SK-N-SH (cell line): ENCODE measurements at regions not wholly inside any gene's neighbourhood (a gene's known extent, or its start where the extent isn't known, plus 50 kb on each side); places are given as distances from the start of the nearest gene placed in this dataset.

ENCODE experiments used
- CTCF ChIA-PET: fragments of 300-600, 350-600 bp; formaldehyde crosslinking; extraction: SDS; loops from one replicate; lab custom pipeline; 2021; lab: Yijun Ruan, JAX
- POLR2A ChIA-PET: fragments of 350-600 bp; sonication (Branson Sonifier 250); formaldehyde crosslinking; extraction: SDS; loops from one replicate; lab custom pipeline; 2020; ENCODE audit warnings: antibody characterized with exemption, inconsistent platforms; lab: Yijun Ruan, JAX
- DNase-seq: peaks from one replicate; pipeline ENCODE4 v3.0.0; 2012
- H2AFZ ChIP-seq: fragments of 200-600 bp; sonication (generic); 2 replicates; pipeline ENCODE4 v1.8.1; 2016; ENCODE audit warnings: antibody characterized with exemption, mild to moderate bottlenecking, low read depth
- H3F3A ChIP-seq: fragments of 200-600 bp; sonication (generic); replicated peaks from 2 replicates; pipeline ENCODE3; 2016; ENCODE audit warnings: antibody characterized with exemption, mild to moderate bottlenecking; ENCODE audit not compliant: insufficient read depth
- H3K27ac ChIP-seq, 2 experiments: fragments of 200-500 bp in 1 of 2; fragments of 200-600 bp in 1 of 2; sonication (Bioruptor generic) in 1 of 2; sonication (generic), shearing (Covaris generic) in 1 of 2; 2 replicates each; pipeline versions ENCODE4 v1.5.1 to v1.6.1; 2014 to 2016; ENCODE audit warnings: low read depth in 2 of 2, inconsistent platforms in 1 of 2, low read length in 1 of 2, mild to moderate bottlenecking in 1 of 2, mixed read lengths in 1 of 2
- H3K27me3 ChIP-seq: fragments of 200-600 bp; sonication (generic), shearing (Covaris generic); 2 replicates; pipeline ENCODE4 v1.6.1; 2016; ENCODE audit warnings: mixed run types; ENCODE audit not compliant: insufficient read depth
- H3K36me3 ChIP-seq, 2 experiments: fragments of 200-500 bp in 1 of 2; fragments of 200-600 bp in 1 of 2; sonication (Bioruptor generic) in 1 of 2; sonication (generic) in 1 of 2; replicated peaks in 1 of 2; 2 replicates each; pipeline versions ENCODE3 to v1.5.1; 2014 to 2016; ENCODE audit warnings: low read length in 1 of 2, mild to moderate bottlenecking in 1 of 2; ENCODE audit not compliant: insufficient read depth in 2 of 2, control insufficient read depth in 1 of 2
- H3K4me1 ChIP-seq, 2 experiments: fragments of 200-500 bp in 1 of 2; fragments of 200-600 bp in 1 of 2; sonication (Bioruptor generic) in 1 of 2; sonication (generic), shearing (Covaris generic) in 1 of 2; 2 replicates each; pipeline versions ENCODE4 v1.5.1 to v1.6.1; 2014 to 2016; ENCODE audit warnings: low read depth in 1 of 2, low read length in 1 of 2, mixed run types in 1 of 2; ENCODE audit not compliant: insufficient read depth in 2 of 2, control insufficient read depth in 1 of 2
- H3K4me2 ChIP-seq: fragments of 200-600 bp; sonication (generic), shearing (Covaris generic); 2 replicates; pipeline ENCODE4 v1.6.1; 2017; ENCODE audit warnings: mixed run types
- H3K4me3 ChIP-seq, 2 experiments: fragments of 200-500 bp in 1 of 2; fragments of 200-600 bp in 1 of 2; sonication (Bioruptor generic) in 1 of 2; sonication (generic), shearing (Covaris generic) in 1 of 2; 2 replicates each; pipeline versions ENCODE4 v1.5.1 to v1.8.1; 2014 to 2016; ENCODE audit warnings: low read depth in 2 of 2, inconsistent platforms in 1 of 2, low read length in 1 of 2, mild to moderate bottlenecking in 1 of 2, mixed read lengths in 1 of 2, moderate library complexity in 1 of 2
- H3K79me2 ChIP-seq: fragments of 200-600 bp; sonication (generic); 2 replicates; pipeline ENCODE4 v1.8.1; 2017; ENCODE audit warnings: mild to moderate bottlenecking; ENCODE audit not compliant: insufficient read depth
- H3K9ac ChIP-seq: fragments of 200-600 bp; sonication (generic); 2 replicates; pipeline ENCODE4 v1.6.1; 2017; ENCODE audit warnings: mixed run types
- H3K9me2 ChIP-seq: fragments of 200-600 bp; sonication (generic); 2 replicates; pipeline ENCODE4 v1.6.1; 2017; ENCODE audit warnings: mixed run types
- H3K9me3 ChIP-seq: fragments of 200-600 bp; sonication (generic); 2 replicates; pipeline ENCODE4 v1.6.1; 2017; ENCODE audit warnings: mixed run types, mild to moderate bottlenecking, moderate library complexity
- H4K20me1 ChIP-seq: fragments of 200-600 bp; sonication (generic); 2 replicates; pipeline ENCODE4 v1.6.1; 2017; ENCODE audit warnings: mild to moderate bottlenecking, mixed run types; ENCODE audit not compliant: insufficient read depth
- EP300 ChIP-seq, 2 experiments: IDR thresholded peaks; 2 replicates each; pipeline versions ENCODE4 v1.4.0 to v1.6.1; 2012; ENCODE audit warnings: borderline replicate concordance in 1 of 2, low read depth in 1 of 2, low read length in 1 of 2
- FOSL2 ChIP-seq: IDR thresholded peaks from 2 replicates; pipeline ENCODE4 v1.4.0; 2012; ENCODE audit warnings: low read depth, mild to moderate bottlenecking, moderate library complexity, borderline replicate concordance
- FOXM1 ChIP-seq: IDR thresholded peaks from 2 replicates; pipeline ENCODE4 v1.4.0; 2012; ENCODE audit warnings: low read depth, mild to moderate bottlenecking
- GABPA ChIP-seq: IDR thresholded peaks from 2 replicates; pipeline ENCODE4 v1.4.0; 2012; ENCODE audit warnings: low read depth, mild to moderate bottlenecking
- GATA2 ChIP-seq: sonication (generic); formaldehyde crosslinking; IDR thresholded peaks from 2 replicates; pipeline ENCODE4 v1.5.0; 2020; ENCODE audit warnings: mild to moderate bottlenecking, missing genetic modification reagents
- JUND ChIP-seq: IDR thresholded peaks from 2 replicates; pipeline ENCODE4 v1.4.0; 2012
- MAX ChIP-seq: IDR thresholded peaks from 2 replicates; pipeline ENCODE4 v1.4.0; 2012; ENCODE audit warnings: low read depth
- MEF2A ChIP-seq: IDR thresholded peaks from 2 replicates; pipeline ENCODE4 v1.4.0; 2012; ENCODE audit warnings: low read depth, borderline replicate concordance
- MXI1 ChIP-seq: IDR thresholded peaks from 2 replicates; pipeline ENCODE4 v1.6.1; 2012; ENCODE audit warnings: mild to moderate bottlenecking, low read depth, low read length, improper control_type of control experiment
- NRF1 ChIP-seq: IDR thresholded peaks from 2 replicates; pipeline ENCODE4 v1.6.1; 2012; ENCODE audit warnings: low read depth, mild to moderate bottlenecking, low read length
- REST ChIP-seq: IDR thresholded peaks from 2 replicates; pipeline ENCODE4 v1.6.1; 2012; ENCODE audit warnings: mild to moderate bottlenecking, low read depth, low read length, moderate library complexity
- RXRA ChIP-seq: IDR thresholded peaks from 2 replicates; pipeline ENCODE4 v1.4.0; 2012; ENCODE audit warnings: low read depth, mild to moderate bottlenecking, borderline replicate concordance
- SMC3 ChIP-seq: IDR thresholded peaks from 2 replicates; pipeline ENCODE4 v1.6.1; 2012; ENCODE audit warnings: low read depth, low read length, improper control_type of control experiment
- TAF1 ChIP-seq: IDR thresholded peaks from 2 replicates; pipeline ENCODE4 v1.6.1; 2012; ENCODE audit warnings: low read depth, mild to moderate bottlenecking, low read length, moderate library complexity, borderline replicate concordance
- USF2 ChIP-seq: fragments of 150-350 bp; IDR thresholded peaks from 2 replicates; pipeline ENCODE4 v1.6.1; 2017; ENCODE audit warnings: antibody characterized with exemption, low read length, low read depth, borderline replicate concordance
- YY1 ChIP-seq: IDR thresholded peaks from 2 replicates; pipeline ENCODE4 v1.4.0; 2012; ENCODE audit warnings: low read depth, mild to moderate bottlenecking
- WGBS: methylation state at CpG from one replicate; pipeline ENCODE4 v1.1.6; 2017; ENCODE audit warnings: low lambda C conversion rate; 5-methylcytosine and 5-hydroxymethylcytosine counted together

- TF ChIP-seq EP300 (IDR thresholded peaks at IDR 0.05; ENCODE audit: borderline replicate concordance in 1 of 2, low read depth in 1 of 2, low read length in 1 of 2), result no peak
- no peak for TF ChIP-seq MEF2A
Observed at GRCh38 chr7:142414915-142415314, 157.1 kb upstream of the PRSS58 start (continued).

GRCh38 chr7:142414135-142414534 lies 156.3 kb upstream of the PRSS58 start:
- no peaks in the 10 kb centered on the region for H3K36me3 ChIP-seq
- no peak for DNase-seq
- H3K9me2 ChIP-seq, result no peaks in the 10 kb centered on the region
- H3K9ac ChIP-seq, result no peak overlapping the region
- no peak overlapping the region for H3K27ac ChIP-seq
- no peaks in the 10 kb centered on the region for H3F3A ChIP-seq
- TF ChIP-seq GABPA (no peak), YY1 (no peak), GATA2 (no peak), USF2 (no peak)
- POLR2A ChIA-PET, result no interaction called here
- H3K4me3 ChIP-seq, result no peak overlapping the region
- H2AFZ ChIP-seq, result 0 out of 2 replicates have a peak overlapping the region, but pooled peaks have one; percentile 5
- CTCF ChIA-PET, result interaction anchor here (0.6 to 2.5 kb wide), 15 partner anchors 9 to 400 kb away, joined by 3 to 18 read pairs (median 3); no protein-coding TSS in a partner anchor
- H4K20me1 ChIP-seq, result no peaks in the 10 kb centered on the region
- no peaks in the 10 kb centered on the region for H3K9me3 ChIP-seq
- H3K4me1 ChIP-seq, result no peaks in the 10 kb centered on the region
- no peak overlapping the region for H3K4me2 ChIP-seq
- 63% methylated on average over 3 of the region's 3 CpGs for WGBS
- no peaks in the 10 kb centered on the region for H3K27me3 ChIP-seq
- no peaks in the 10 kb centered on the region for H3K79me2 ChIP-seq

- Histone ChIP-seq H3K79me2 (no peaks in the 10 kb centered on the region), H2AFZ (no peak overlapping the region), H3K36me3 (no peaks in the 10 kb centered on the region), H3F3A (no peaks in the 10 kb centered on the region), H3K27ac (no peak overlapping the region), H3K4me2 (no peak overlapping the region), H4K20me1 (no peaks in the 10 kb centered on the region), H3K9me2 (no peaks in the 10 kb centered on the region), H3K27me3 (no peaks in the 10 kb centered on the region), H3K4me3 (no peak overlapping the region), H3K9ac (no peak overlapping the region), H3K9me3 (no peaks in the 10 kb centered on the region), H3K4me1 (no peaks in the 10 kb centered on the region)
- WGBS, result 74% methylated on average over 4 of the region's 4 CpGs
- ChIA-PET CTCF (interaction anchor here (0.7 to 2.5 kb wide), 35 partner anchors 8 to 453 kb away, joined by 3 to 18 read pairs (median 3); no protein-coding TSS in a partner anchor), POLR2A (no interaction called here)
- DNase-seq, result no peak
- TF ChIP-seq FOXM1 (no peak), FOSL2 (no peak), NRF1 (no peak), MAX (no peak), REST (no peak), JUND (no peak), SMC3 (no peak), MXI1 (no peak), TAF1 (no peak), RXRA (no peak)
Observed at GRCh38 chr7:142413280-142414000, 155.6 kb upstream of the PRSS58 start.
